ENCODE measurements at regions not wholly inside any gene's neighbourhood (a gene's known extent, or its start where the extent isn't known, plus 50 kb on each side); places are given as distances from the start of the nearest gene placed in this dataset.

DNA sequence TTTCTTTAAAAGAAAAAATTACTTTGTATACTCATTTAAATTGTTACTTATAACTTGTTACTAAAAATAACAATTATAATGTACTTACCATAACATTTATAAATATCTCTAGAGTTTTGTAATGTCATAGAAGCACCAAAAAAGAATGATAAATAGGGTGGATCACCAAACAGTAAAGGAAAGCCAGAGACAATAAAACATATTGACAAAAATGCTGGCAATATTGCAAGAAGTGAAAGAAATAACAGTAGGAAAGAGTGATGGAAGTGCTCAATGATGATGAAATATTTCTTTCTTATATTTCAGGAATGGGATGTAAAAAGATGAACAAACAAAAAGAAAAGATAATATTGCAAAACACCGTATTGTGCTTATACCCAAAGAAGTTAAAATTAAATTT is 301.7 kb downstream of the CENPW start:
- TF ChIP-seq, protein P1, sequence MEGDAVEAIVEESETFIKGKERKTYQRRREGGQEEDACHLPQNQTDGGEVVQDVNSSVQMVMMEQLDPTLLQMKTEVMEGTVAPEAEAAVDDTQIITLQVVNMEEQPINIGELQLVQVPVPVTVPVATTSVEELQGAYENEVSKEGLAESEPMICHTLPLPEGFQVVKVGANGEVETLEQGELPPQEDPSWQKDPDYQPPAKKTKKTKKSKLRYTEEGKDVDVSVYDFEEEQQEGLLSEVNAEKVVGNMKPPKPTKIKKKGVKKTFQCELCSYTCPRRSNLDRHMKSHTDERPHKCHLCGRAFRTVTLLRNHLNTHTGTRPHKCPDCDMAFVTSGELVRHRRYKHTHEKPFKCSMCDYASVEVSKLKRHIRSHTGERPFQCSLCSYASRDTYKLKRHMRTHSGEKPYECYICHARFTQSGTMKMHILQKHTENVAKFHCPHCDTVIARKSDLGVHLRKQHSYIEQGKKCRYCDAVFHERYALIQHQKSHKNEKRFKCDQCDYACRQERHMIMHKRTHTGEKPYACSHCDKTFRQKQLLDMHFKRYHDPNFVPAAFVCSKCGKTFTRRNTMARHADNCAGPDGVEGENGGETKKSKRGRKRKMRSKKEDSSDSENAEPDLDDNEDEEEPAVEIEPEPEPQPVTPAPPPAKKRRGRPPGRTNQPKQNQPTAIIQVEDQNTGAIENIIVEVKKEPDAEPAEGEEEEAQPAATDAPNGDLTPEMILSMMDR (IDR thresholded peaks at IDR 0.05) = no peak
- TF ChIP-seq POLR2A (IDR thresholded peaks at IDR 0.05) (no peak), EP300 (IDR thresholded peaks at IDR 0.05) (no peak)
